A549 (cell line): ENCODE measurements at regions not wholly inside any gene's neighbourhood (a gene's known extent, or its start where the extent isn't known, plus 50 kb on each side); places are given as distances from the start of the nearest gene placed in this dataset.

ENCODE experiments used
- ATAC-seq, 2 experiments: fragments of 200-7000 bp in 1 of 2; fragments of >200 bp in 1 of 2; cut with Nextera tagmentation in 1 of 2; cut with Tn5 transposase in 1 of 2; 3 replicates each; pipeline versions ENCODE4 v1.8.0 to v1.9.1; 2018 to 2020; ENCODE audit warnings: mild to moderate bottlenecking in 1 of 2, moderate library complexity in 1 of 2
- CTCF ChIA-PET: fragments of 300-600 bp; sonication (Branson Sonifier 250); formaldehyde crosslinking; extraction: SDS; loops from one replicate; lab custom pipeline; 2021; ENCODE audit warnings: antibody characterized with exemption, inconsistent platforms; lab: Yijun Ruan, JAX
- POLR2A ChIA-PET: fragments of 350-600 bp; formaldehyde crosslinking; extraction: SDS; loops from one replicate; lab custom pipeline; 2021; ENCODE audit warnings: antibody characterized with exemption, inconsistent platforms; lab: Yijun Ruan, JAX
- DNase-seq, 2 experiments: peaks; one replicate each; pipeline versions ENCODE4 v3.0.0 to v3.0.0-alpha.2; 2011 to 2016; ENCODE audit warnings: low read depth in 1 of 2, low spot score in 1 of 2
- FAIRE-seq: peaks from 2 replicates; lab custom pipeline; 2011; peaks lifted over from hg19 to GRCh38; lab: Jason Lieb, UNC
- H3K27ac ChIP-seq, 2 experiments: fragments of >200 bp; sonication (Bioruptor Twin); formaldehyde crosslinking; 3 replicates each; pipeline ENCODE4 v1.5.1; 2016 to 2017
- H3K4me1 ChIP-seq: fragments of >200 bp; sonication (Bioruptor Twin); formaldehyde crosslinking; 3 replicates; pipeline ENCODE4 v1.6.1; 2016
- H3K4me2 ChIP-seq: fragments of >200 bp; sonication (Bioruptor Twin); formaldehyde crosslinking; 3 replicates; pipeline ENCODE4 v1.6.1; 2016
- H3K4me3 ChIP-seq: fragments of >200 bp; sonication (Bioruptor Twin); formaldehyde crosslinking; 3 replicates; pipeline ENCODE4 v1.5.1; 2016
- H3K9me3 ChIP-seq: fragments of >200 bp; sonication (Bioruptor Twin); formaldehyde crosslinking; 3 replicates; pipeline ENCODE4 v1.6.1; 2016
- BCL3 ChIP-seq: fragments of >200 bp; sonication (Bioruptor Twin); formaldehyde crosslinking; IDR thresholded peaks from 3 replicates; pipeline ENCODE4 v1.6.1; 2016
- BHLHE40 ChIP-seq: IDR thresholded peaks from 2 replicates; pipeline ENCODE4 v1.6.1; 2012; ENCODE audit warnings: low read depth, low read length, inconsistent platforms
- CEBPB ChIP-seq, 2 experiments: fragments of >200 bp in 1 of 2; sonication (Bioruptor Twin) in 1 of 2; formaldehyde crosslinking in 1 of 2; IDR thresholded peaks; 2 replicates each; pipeline ENCODE4 v1.6.1; 2012 to 2016
- CHD2 ChIP-seq: fragments of 150-350 bp; IDR thresholded peaks from 2 replicates; pipeline ENCODE4 v1.6.1; 2014; ENCODE audit warnings: low read length; ENCODE audit not compliant: partially characterized antibody
- CHD4 ChIP-seq: fragments of 200-600 bp; sonication (generic); IDR thresholded peaks from 2 replicates; pipeline ENCODE4 v1.6.1; 2016; ENCODE audit warnings: antibody characterized with exemption, mild to moderate bottlenecking, borderline replicate concordance
- CTCF ChIP-seq: fragments of >200 bp; sonication (Bioruptor Twin); formaldehyde crosslinking; IDR thresholded peaks from 3 replicates; pipeline ENCODE4 v1.5.1; 2016
- EHMT2 ChIP-seq: fragments of 200-600 bp; sonication (generic); IDR thresholded peaks from 2 replicates; pipeline ENCODE4 v1.6.1; 2016; ENCODE audit warnings: antibody characterized with exemption, low read depth, mild to moderate bottlenecking, moderate library complexity
- ESRRA ChIP-seq: fragments of 150-350 bp; IDR thresholded peaks from 2 replicates; pipeline ENCODE4 v1.6.1; 2014; ENCODE audit warnings: mild to moderate bottlenecking, low read length, borderline replicate concordance
- FOSL2 ChIP-seq, 2 experiments: fragments of 450-650 bp in 1 of 2; fragments of >200 bp in 1 of 2; sonication (Bioruptor Twin) in 1 of 2; formaldehyde crosslinking; IDR thresholded peaks; 2 replicates each; pipeline versions ENCODE4 v1.5.0 to v1.6.1; 2016 to 2020; ENCODE audit warnings: mild to moderate bottlenecking in 1 of 2, moderate library complexity in 1 of 2
- FOXS1 ChIP-seq: fragments of 250-450 bp; sonication (Bioruptor Pico); IDR thresholded peaks from 2 replicates; pipeline ENCODE4 v1.5.0; 2020; ENCODE audit warnings: mild to moderate bottlenecking, moderate library complexity
- HEYL ChIP-seq: fragments of 250-450 bp; sonication (Bioruptor Pico); IDR thresholded peaks from 2 replicates; pipeline ENCODE4 v1.8.0; 2021; ENCODE audit warnings: mild to moderate bottlenecking, moderate library complexity
- HMGXB4 ChIP-seq: fragments of 250-450 bp; sonication (Bioruptor Pico); IDR thresholded peaks from 2 replicates; pipeline ENCODE4 v1.5.0; 2021; ENCODE audit warnings: mild to moderate bottlenecking, moderate library complexity, borderline replicate concordance
- HOXA7 ChIP-seq: fragments of 250-450 bp; sonication (Bioruptor Pico); IDR thresholded peaks from 2 replicates; pipeline ENCODE4 v1.5.0; 2020; ENCODE audit warnings: mild to moderate bottlenecking, moderate library complexity
- HOXB5 ChIP-seq: fragments of 250-450 bp; sonication (Bioruptor Pico); IDR thresholded peaks from 2 replicates; pipeline ENCODE4 v1.5.0; 2020; ENCODE audit warnings: mild to moderate bottlenecking, moderate library complexity
- KDM5A ChIP-seq: fragments of 200-600 bp; sonication (generic); IDR thresholded peaks from 2 replicates; pipeline ENCODE4 v1.6.1; 2016; ENCODE audit warnings: antibody characterized with exemption, mild to moderate bottlenecking
- NFE2L2 ChIP-seq: fragments of 150-350 bp; conservative IDR thresholded peaks from 2 replicates; pipeline ENCODE4 v1.6.1; 2014; ENCODE audit warnings: low read length
- REST ChIP-seq: fragments of 200-600 bp; sonication (generic); IDR thresholded peaks from 2 replicates; pipeline ENCODE4 v1.6.1; 2016; ENCODE audit warnings: antibody characterized with exemption, mild to moderate bottlenecking, moderate library complexity
- RFX5 ChIP-seq: fragments of 450-650 bp; IDR thresholded peaks from 2 replicates; pipeline ENCODE4 v1.7.1; 2014; ENCODE audit warnings: antibody characterized with exemption, mild to moderate bottlenecking, moderate library complexity
- RNF2 ChIP-seq: fragments of 200-600 bp; sonication (generic); IDR thresholded peaks from 2 replicates; pipeline ENCODE4 v1.6.1; 2016; ENCODE audit warnings: low read depth, mild to moderate bottlenecking, antibody characterized with exemption, moderate library complexity, borderline replicate concordance
- TFCP2L1 ChIP-seq: fragments of 250-450 bp; sonication (Bioruptor Pico); IDR thresholded peaks from 2 replicates; pipeline ENCODE4 v1.5.0; 2021; ENCODE audit warnings: mild to moderate bottlenecking
- TP53 ChIP-seq: fragments of 250-450 bp; sonication (Bioruptor Pico); IDR thresholded peaks from 2 replicates; pipeline ENCODE4 v1.5.0; 2021; ENCODE audit warnings: mild to moderate bottlenecking, moderate library complexity
- USF2 ChIP-seq: fragments of 450-650 bp; IDR thresholded peaks from 2 replicates; pipeline ENCODE4 v1.6.1; 2014; ENCODE audit warnings: antibody characterized with exemption
- ZFP36 ChIP-seq: fragments of 450-650 bp; IDR thresholded peaks from 2 replicates; pipeline ENCODE4 v1.6.1; 2014; ENCODE audit warnings: borderline replicate concordance; ENCODE audit not compliant: partially characterized antibody
- WGBS: methylation state at CpG from one replicate; pipeline ENCODE4 v1.1.6; 2017; ENCODE audit errors: missing lambda C conversion rate; 5-methylcytosine and 5-hydroxymethylcytosine counted together

GRCh38 chr3:187540847-187541246 lies 129.3 kb downstream of the SST start:
- 0% methylated on average over 3 of the region's 6 CpGs for WGBS
- Histone ChIP-seq H3K4me3 (no peak overlapping the region), H3K27ac (no peak overlapping the region), H3K9me3 (no peaks in the 10 kb centered on the region), H3K4me2 (no peak overlapping the region), H3K4me1 (no peaks in the 10 kb centered on the region)
- no peak for FAIRE-seq
- no peak for ATAC-seq
- DNase-seq: no peak
- POLR2A ChIA-PET: no interaction called here
- TF ChIP-seq ZFP36 (no peak), FOXS1 (CRISPR knock-in tag) (no peak), NFE2L2 (no peak), REST (no peak), KDM5A (no peak), CEBPB (IDR thresholded peaks at IDR 0.05) (no peak), BHLHE40 (no peak), BCL3 (no peak), ESRRA (no peak), CHD2 (no peak), HEYL (CRISPR knock-in tag) (no peak)
- CTCF ChIA-PET: no interaction called here

- no peak for ATAC-seq
- ChIA-PET CTCF (no interaction called here), POLR2A (no interaction called here)
- DNase-seq: no peak
- Histone ChIP-seq H3K4me3 (no peak overlapping the region), H3K9me3 (no peaks in the 10 kb centered on the region), H3K27ac (no peak overlapping the region), H3K4me2 (no peak overlapping the region), H3K4me1 (no peaks in the 10 kb centered on the region)
- no peak for TF ChIP-seq TFCP2L1 (CRISPR knock-in tag)
- FAIRE-seq: no peak
- 62% methylated on average over 6 of the region's 6 CpGs for WGBS
Observed at GRCh38 chr3:187536185-187536584, 134.0 kb downstream of the SST start.

GRCh38 chr3:187533797-187534196 lies 136.4 kb downstream of the SST start:
- no peak overlapping the region for H3K4me3 ChIP-seq
- H3K27ac ChIP-seq: no peak overlapping the region
- H3K4me1 ChIP-seq: no peaks in the 10 kb centered on the region
- DNase-seq (no peak), ATAC-seq (no peak), FAIRE-seq (no peak)
- H3K4me2 ChIP-seq: no peak overlapping the region
- ChIA-PET CTCF (interaction anchor here (1.5 kb wide), 1 partner anchor 145 kb away, joined by 4 read pairs; no protein-coding TSS in a partner anchor), POLR2A (no interaction called here)
- WGBS: 32% methylated on average over 6 of the region's 6 CpGs
- TF ChIP-seq HMGXB4 (CRISPR knock-in tag) (no peak), RNF2 (no peak), HEYL (CRISPR knock-in tag) (no peak), CHD4 (no peak), TP53 (CRISPR knock-in tag) (no peak), CTCF (no peak), USF2 (no peak), EHMT2 (no peak), FOSL2 (IDR thresholded peaks at IDR 0.05) (no peak), FOSL2 (CRISPR knock-in tag; IDR thresholded peaks at IDR 0.05) (no peak), HOXB5 (CRISPR knock-in tag) (no peak), HOXA7 (CRISPR knock-in tag) (no peak), RFX5 (no peak)
- H3K9me3 ChIP-seq: no peaks in the 10 kb centered on the region
